D721Med (cell line): ENCODE measurements at regions not wholly inside any gene's neighbourhood (a gene's known extent, or its start where the extent isn't known, plus 50 kb on each side); places are given as distances from the start of the nearest gene placed in this dataset.
A peak's percentile ranks its signal among the peaks of the same experiment; 100 is the strongest.

ENCODE experiments used
- DNase-seq: peaks from one replicate; pipeline ENCODE4 v3.0.0; 2011; ENCODE audit warnings: low spot score; ENCODE audit not compliant: insufficient read length
- FAIRE-seq: peaks from 2 replicates; lab custom pipeline; 2011; peaks lifted over from hg19 to GRCh38; lab: Jason Lieb, UNC
- TF ChIP-seq, protein P1 (sequence below): IDR thresholded peaks from 2 replicates; pipeline ENCODE4 v1.5.1; 2012; ENCODE audit warnings: mild to moderate bottlenecking, control low read depth; ENCODE audit not compliant: insufficient read depth; ENCODE audit errors: missing control alignments

DNA sequence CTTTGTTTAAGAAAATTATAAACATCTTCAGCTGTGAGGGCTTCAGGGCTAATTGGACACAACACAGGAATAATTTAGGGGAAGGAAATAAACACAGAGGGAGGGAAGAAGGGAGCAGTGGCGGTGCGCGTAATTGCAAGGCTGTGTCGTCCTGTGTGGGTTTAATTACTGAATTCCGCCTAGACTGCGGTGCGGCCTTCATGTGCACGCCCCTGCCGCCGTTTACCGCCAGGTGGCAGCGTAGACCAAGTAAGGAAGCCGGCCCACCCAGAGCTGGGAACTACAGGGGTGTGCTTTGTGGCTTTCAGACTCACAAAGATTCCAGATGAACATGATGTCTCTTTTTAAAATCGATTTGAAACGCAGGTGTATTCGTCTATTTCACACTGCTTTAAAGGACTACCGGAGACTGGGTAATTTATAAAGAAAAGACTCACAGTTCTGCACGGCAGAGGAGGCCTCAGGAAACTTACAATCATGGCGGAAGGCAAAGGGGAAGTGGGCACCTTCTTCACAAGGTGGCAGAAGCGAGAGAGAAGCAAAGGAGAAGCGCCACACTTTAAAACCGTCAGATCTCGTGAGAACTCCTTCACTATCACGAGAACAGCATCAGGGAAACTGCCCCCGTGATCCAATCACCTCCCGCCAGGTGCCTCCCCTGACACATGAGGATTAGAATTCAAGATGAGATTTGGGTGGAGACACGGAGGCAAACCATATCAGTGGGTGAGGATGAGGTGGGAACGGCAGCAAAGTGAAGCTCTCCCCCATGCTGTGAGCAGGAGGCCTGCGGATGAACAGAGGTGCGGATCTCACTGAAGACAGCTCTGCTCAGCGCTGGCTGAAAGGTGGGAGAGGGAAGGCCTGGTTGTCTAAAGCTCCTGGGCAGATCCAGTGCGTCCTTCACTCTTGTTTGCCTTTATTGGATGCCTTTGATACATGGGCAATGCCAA is 222.0 kb upstream of the PDE10A start:
- TF ChIP-seq, protein P1, sequence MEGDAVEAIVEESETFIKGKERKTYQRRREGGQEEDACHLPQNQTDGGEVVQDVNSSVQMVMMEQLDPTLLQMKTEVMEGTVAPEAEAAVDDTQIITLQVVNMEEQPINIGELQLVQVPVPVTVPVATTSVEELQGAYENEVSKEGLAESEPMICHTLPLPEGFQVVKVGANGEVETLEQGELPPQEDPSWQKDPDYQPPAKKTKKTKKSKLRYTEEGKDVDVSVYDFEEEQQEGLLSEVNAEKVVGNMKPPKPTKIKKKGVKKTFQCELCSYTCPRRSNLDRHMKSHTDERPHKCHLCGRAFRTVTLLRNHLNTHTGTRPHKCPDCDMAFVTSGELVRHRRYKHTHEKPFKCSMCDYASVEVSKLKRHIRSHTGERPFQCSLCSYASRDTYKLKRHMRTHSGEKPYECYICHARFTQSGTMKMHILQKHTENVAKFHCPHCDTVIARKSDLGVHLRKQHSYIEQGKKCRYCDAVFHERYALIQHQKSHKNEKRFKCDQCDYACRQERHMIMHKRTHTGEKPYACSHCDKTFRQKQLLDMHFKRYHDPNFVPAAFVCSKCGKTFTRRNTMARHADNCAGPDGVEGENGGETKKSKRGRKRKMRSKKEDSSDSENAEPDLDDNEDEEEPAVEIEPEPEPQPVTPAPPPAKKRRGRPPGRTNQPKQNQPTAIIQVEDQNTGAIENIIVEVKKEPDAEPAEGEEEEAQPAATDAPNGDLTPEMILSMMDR: peak; percentile 92
- no peak for DNase-seq
- FAIRE-seq: no peak

- no peak for FAIRE-seq
- DNase-seq: no peak
- TF ChIP-seq, protein P1: no peak
Observed at GRCh38 chr6:165883851-165884640, 221.0 kb upstream of the PDE10A start.

DNA sequence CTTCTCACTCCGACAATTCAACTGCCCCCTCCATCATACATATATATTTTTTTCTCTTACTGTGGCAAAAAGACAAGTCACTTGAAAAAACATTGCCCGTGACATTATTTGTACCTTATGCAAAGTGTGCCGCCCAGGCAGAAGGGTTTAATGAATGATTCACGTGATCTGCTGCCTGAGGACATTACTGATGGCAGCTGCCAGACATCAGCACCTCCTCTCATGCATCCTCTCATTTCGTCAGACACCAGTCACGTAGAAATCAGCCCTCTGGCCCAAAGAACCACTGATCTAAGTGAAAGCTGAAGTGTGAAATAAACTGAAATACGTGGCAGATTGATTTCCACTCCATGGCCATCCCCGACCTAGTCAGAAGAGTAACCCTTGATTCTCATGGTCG is 218.8 kb upstream of the PDE10A start:
- DNase-seq: no peak
- TF ChIP-seq, protein P1: no peak
- FAIRE-seq: no peak

DNA sequence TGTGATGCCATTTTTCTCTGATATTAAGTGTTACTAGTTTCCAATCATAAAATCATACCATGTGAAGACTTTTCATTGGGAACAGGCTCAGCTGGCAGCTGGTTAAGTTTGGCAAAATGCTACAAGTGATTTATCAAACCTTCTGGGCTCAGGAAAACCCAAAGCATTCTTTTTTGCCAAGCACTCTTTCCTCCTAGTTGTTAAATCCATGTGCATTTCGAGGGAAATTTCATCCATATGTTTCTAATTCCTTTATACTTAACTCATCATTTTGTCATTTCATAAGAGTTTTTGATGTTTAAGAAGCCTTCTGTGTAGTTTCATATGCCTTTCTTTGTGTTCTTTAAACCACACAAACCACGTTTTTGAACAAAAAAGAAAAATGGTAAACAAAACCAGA is 217.6 kb upstream of the PDE10A start:
- TF ChIP-seq, protein P1: no peak
- FAIRE-seq (no peak), DNase-seq (no peak)

GRCh38 chr6:165877773-165878172 is 214.7 kb upstream of the PDE10A start:
- TF ChIP-seq, protein P1: no peak
- no peak for DNase-seq
- no peak for FAIRE-seq

- DNase-seq: no peak
- FAIRE-seq: no peak
- TF ChIP-seq, protein P1: no peak
Observed at GRCh38 chr6:165877192-165877591, 214.2 kb upstream of the PDE10A start.
